Activated CD8-positive, alpha-beta memory T cell treated with anti-CD3 and anti-CD28 coated beads, Interleukin-2, amount 50 U/mL, for 1 hour (primary cell): ENCODE measurements at regions not wholly inside any gene's neighbourhood (a gene's known extent, or its start where the extent isn't known, plus 50 kb on each side); places are given as distances from the start of the nearest gene placed in this dataset.
"Not testable (repeated sequence)": the region's sequence is repeated elsewhere in the genome, so short reads cannot be mapped to it uniquely, and the experiment has no call there.

ENCODE experiments used
- DNase-seq: peaks from one replicate; pipeline ENCODE4 v3.0.0-alpha.2; 2020; ENCODE audit errors: extremely low read depth

GRCh38 chr16:80258407-80258806 lies 282.4 kb upstream of the DYNLRB2 start:
- DNase-seq, result no peak

GRCh38 chr16:80254970-80255369 lies 285.8 kb upstream of the DYNLRB2 start:
- no peak for DNase-seq

- no peak for DNase-seq
Measured at GRCh38 chr16:80253741-80254140, 287.1 kb upstream of the DYNLRB2 start.

- no peak for DNase-seq
Measured at GRCh38 chr16:80250381-80250780, 290.4 kb upstream of the DYNLRB2 start.

GRCh38 chr16:80243303-80243702 lies 297.5 kb upstream of the DYNLRB2 start:
- not testable (repeated sequence) for DNase-seq

- not testable (repeated sequence) for DNase-seq
Measured at GRCh38 chr16:80242279-80242678, 298.5 kb upstream of the DYNLRB2 start.

GRCh38 chr16:80233097-80233835 lies 307.5 kb upstream of the DYNLRB2 start:
- DNase-seq, result no peak

GRCh38 chr16:80231888-80232287 lies 308.9 kb upstream of the DYNLRB2 start:
- no peak for DNase-seq

- no peak for DNase-seq
Measured at GRCh38 chr16:80231121-80231520, 309.7 kb upstream of the DYNLRB2 start.

GRCh38 chr16:80230328-80231120 lies 310.3 kb upstream of the DYNLRB2 start:
- no peak for DNase-seq

GRCh38 chr16:80226499-80226898 lies 314.3 kb upstream of the DYNLRB2 start:
- DNase-seq, result no peak

GRCh38 chr16:80210787-80211186 lies 330.0 kb upstream of the DYNLRB2 start:
- DNase-seq, result no peak

- DNase-seq, result no peak
Measured at GRCh38 chr16:80208743-80209142, 332.1 kb upstream of the DYNLRB2 start.

- no peak for DNase-seq
Measured at GRCh38 chr16:80208015-80208414, 332.8 kb upstream of the DYNLRB2 start.

GRCh38 chr16:80203821-80204220 lies 337.0 kb upstream of the DYNLRB2 start:
- DNase-seq, result no peak

- DNase-seq, result no peak
Measured at GRCh38 chr16:80202831-80203413, 337.9 kb upstream of the DYNLRB2 start.

GRCh38 chr16:80200079-80200478 lies 340.7 kb upstream of the DYNLRB2 start:
- no peak for DNase-seq

- no peak for DNase-seq
Measured at GRCh38 chr16:80199614-80200013, 341.2 kb upstream of the DYNLRB2 start.

- no peak for DNase-seq
Measured at GRCh38 chr16:80198311-80199299, 342.2 kb upstream of the DYNLRB2 start.

GRCh38 chr16:80197741-80198201 lies 343.0 kb upstream of the DYNLRB2 start:
- no peak for DNase-seq

GRCh38 chr16:80191928-80192327 lies 348.9 kb upstream of the DYNLRB2 start:
- DNase-seq, result no peak
